ENCODE measurements at regions not wholly inside any gene's neighbourhood (a gene's known extent, or its start where the extent isn't known, plus 50 kb on each side); places are given as distances from the start of the nearest gene placed in this dataset.

GRCh38 chr3:18295171-18295920 lies 129.8 kb downstream of the SATB1 start:
- peak; percentile 77 for DNase-seq

- DNase-seq, result no peak
These were observed 135.0 kb downstream of the SATB1 start for GRCh38 chr3:18290157-18290556.

GRCh38 chr3:18288243-18288642 lies 136.9 kb downstream of the SATB1 start:
- DNase-seq, result no peak

GRCh38 chr3:18284716-18285115 lies 140.4 kb downstream of the SATB1 start:
- no peak for DNase-seq

- DNase-seq, result no peak
These were observed 141.5 kb downstream of the SATB1 start for GRCh38 chr3:18283680-18284079.

GRCh38 chr3:18282507-18282906 lies 142.6 kb downstream of the SATB1 start:
- DNase-seq, result no peak

GRCh38 chr3:18279226-18279737 lies 145.9 kb downstream of the SATB1 start:
- DNase-seq, result no peak

GRCh38 chr3:18264853-18265252 lies 160.3 kb downstream of the SATB1 start:
- DNase-seq, result no peak

GRCh38 chr3:18264361-18264760 lies 160.8 kb downstream of the SATB1 start:
- DNase-seq, result no peak

GRCh38 chr3:18258492-18258891 lies 166.6 kb downstream of the SATB1 start:
- no peak for DNase-seq

GRCh38 chr3:18252578-18252977 lies 172.6 kb downstream of the SATB1 start:
- DNase-seq, result no peak

GRCh38 chr3:18250991-18251390 lies 174.1 kb downstream of the SATB1 start:
- DNase-seq, result no peak

GRCh38 chr3:18249126-18249525 lies 176.0 kb downstream of the SATB1 start:
- no peak for DNase-seq

- no peak for DNase-seq
These were observed 177.3 kb downstream of the SATB1 start for GRCh38 chr3:18247776-18248310.

- no peak for DNase-seq
These were observed 177.9 kb downstream of the SATB1 start for GRCh38 chr3:18247139-18247695.

- no peak for DNase-seq
These were observed 178.6 kb downstream of the SATB1 start for GRCh38 chr3:18246336-18247060.

GRCh38 chr3:18245721-18246120 lies 179.4 kb downstream of the SATB1 start:
- DNase-seq, result no peak

GRCh38 chr3:18241837-18242236 lies 183.3 kb downstream of the SATB1 start:
- DNase-seq, result no peak

GRCh38 chr3:18239674-18240073 lies 185.5 kb downstream of the SATB1 start:
- DNase-seq, result no peak

GRCh38 chr3:18238746-18239331 lies 186.3 kb downstream of the SATB1 start:
- DNase-seq, result no peak

- no peak for DNase-seq
These were observed 186.8 kb downstream of the SATB1 start for GRCh38 chr3:18238332-18238731.

- peak; percentile 46 for DNase-seq
These were observed 187.7 kb downstream of the SATB1 start for GRCh38 chr3:18237251-18238005.

Data from EL (cell line).